ENCODE measurements at regions not wholly inside any gene's neighbourhood (a gene's known extent, or its start where the extent isn't known, plus 50 kb on each side); places are given as distances from the start of the nearest gene placed in this dataset.

DNA sequence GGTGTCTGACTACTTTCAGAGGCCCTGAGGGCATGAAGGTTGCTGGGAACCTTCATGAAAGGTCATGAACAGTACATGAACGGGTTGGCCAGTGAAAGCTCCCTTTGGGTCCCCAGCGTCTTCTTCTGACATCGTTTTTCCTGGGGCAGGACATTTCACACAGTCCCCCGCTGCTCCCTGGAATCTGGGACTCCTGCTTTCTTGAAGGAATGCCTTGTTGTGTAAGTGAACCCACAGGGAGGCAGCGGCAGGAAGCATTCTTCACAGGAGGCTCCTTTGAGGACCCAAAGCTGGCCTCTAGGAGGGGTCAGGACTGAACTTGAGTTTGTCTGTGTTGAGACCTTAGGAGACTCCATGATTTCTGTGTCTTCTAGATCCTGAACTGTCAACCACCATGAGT is 144.3 kb downstream of the KCNE4 start:
- no peak for FAIRE-seq
- DNase-seq (ENCODE audit: low read depth, low spot score): no peak

DNA sequence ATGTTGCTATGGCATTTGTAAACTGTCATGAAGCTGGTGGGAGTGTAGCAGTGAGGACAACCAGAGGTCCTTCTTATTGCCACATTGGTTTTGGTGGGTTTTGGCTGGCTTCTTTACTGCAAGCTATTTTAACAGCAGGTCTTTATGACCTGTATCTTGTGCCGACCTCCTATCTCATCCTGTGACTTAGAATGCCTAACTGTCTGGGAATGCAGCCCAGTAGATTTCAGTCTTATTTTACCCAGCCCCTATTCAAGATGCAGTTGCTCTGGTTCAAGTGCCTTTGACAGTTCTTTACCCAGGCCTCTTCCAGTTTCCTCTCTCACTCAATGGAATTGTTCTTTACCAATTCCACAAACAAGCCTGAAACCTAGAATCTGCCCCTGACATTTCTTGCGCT is 145.1 kb downstream of the KCNE4 start:
- dilution Hi-C loops (cut with MboI; ENCODE audit: extremely low pct_ligation_motif_present, low sequenced_read_pairs): no loop called here
- no peak for TF ChIP-seq EZH2 (IDR thresholded peaks at IDR 0.05; ENCODE audit: low read length)
- TF ChIP-seq, protein P1, sequence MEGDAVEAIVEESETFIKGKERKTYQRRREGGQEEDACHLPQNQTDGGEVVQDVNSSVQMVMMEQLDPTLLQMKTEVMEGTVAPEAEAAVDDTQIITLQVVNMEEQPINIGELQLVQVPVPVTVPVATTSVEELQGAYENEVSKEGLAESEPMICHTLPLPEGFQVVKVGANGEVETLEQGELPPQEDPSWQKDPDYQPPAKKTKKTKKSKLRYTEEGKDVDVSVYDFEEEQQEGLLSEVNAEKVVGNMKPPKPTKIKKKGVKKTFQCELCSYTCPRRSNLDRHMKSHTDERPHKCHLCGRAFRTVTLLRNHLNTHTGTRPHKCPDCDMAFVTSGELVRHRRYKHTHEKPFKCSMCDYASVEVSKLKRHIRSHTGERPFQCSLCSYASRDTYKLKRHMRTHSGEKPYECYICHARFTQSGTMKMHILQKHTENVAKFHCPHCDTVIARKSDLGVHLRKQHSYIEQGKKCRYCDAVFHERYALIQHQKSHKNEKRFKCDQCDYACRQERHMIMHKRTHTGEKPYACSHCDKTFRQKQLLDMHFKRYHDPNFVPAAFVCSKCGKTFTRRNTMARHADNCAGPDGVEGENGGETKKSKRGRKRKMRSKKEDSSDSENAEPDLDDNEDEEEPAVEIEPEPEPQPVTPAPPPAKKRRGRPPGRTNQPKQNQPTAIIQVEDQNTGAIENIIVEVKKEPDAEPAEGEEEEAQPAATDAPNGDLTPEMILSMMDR (optimal IDR thresholded peaks at IDR 0.05 in 1 of 3, IDR thresholded peaks at IDR 0.05 in 1 of 3, conservative IDR thresholded peaks at IDR 0.05 in 1 of 3; ENCODE audit: extremely low read depth in 1 of 3, insufficient read depth in 2 of 3, low read length in 3 of 3): no peak

More for the DNA sequence above, 144.3 kb downstream of the KCNE4 start:
- no peaks in the 10 kb centered on the region for H3K9me3 ChIP-seq (ENCODE audit: control insufficient read depth, low read depth, low read length)
- dilution Hi-C loops (cut with MboI; ENCODE audit: extremely low pct_ligation_motif_present, low sequenced_read_pairs): no loop called here
- no peaks in the 10 kb centered on the region for H3K27me3 ChIP-seq (ENCODE audit: control insufficient read depth, extremely low read depth, insufficient read depth, low read length)
- no peaks in the 10 kb centered on the region for H3K79me2 ChIP-seq (ENCODE audit: control insufficient read depth, insufficient read depth, low read length)
- H3K9ac ChIP-seq (ENCODE audit: control insufficient read depth, extremely low read depth, insufficient read depth, low read length): no peak overlapping the region
- H3K4me3 ChIP-seq (ENCODE audit: control insufficient read depth in 2 of 3, extremely low read depth in 1 of 3, insufficient read depth in 2 of 3, low read depth in 1 of 3, low read length in 3 of 3): no peak overlapping the region
- H3K36me3 ChIP-seq (ENCODE audit: control insufficient read depth in 2 of 2, extremely low read depth in 1 of 2, insufficient read depth in 2 of 2, low read length in 2 of 2): no peaks in the 10 kb centered on the region
- H3K4me1 ChIP-seq (ENCODE audit: control insufficient read depth, extremely low read depth, insufficient read depth, low read length): no peaks in the 10 kb centered on the region
- H4K20me1 ChIP-seq (ENCODE audit: control insufficient read depth, extremely low read depth, insufficient read depth, low read length): no peaks in the 10 kb centered on the region
- no peaks in the 10 kb centered on the region for H3K9me1 ChIP-seq (ENCODE audit: control insufficient read depth, extremely low read depth, insufficient read depth, low read length)
- TF ChIP-seq EZH2 (IDR thresholded peaks at IDR 0.05; ENCODE audit: low read length): no peak
- TF ChIP-seq, protein P1 (optimal IDR thresholded peaks at IDR 0.05 in 1 of 3, IDR thresholded peaks at IDR 0.05 in 1 of 3, conservative IDR thresholded peaks at IDR 0.05 in 1 of 3; ENCODE audit: extremely low read depth in 1 of 3, insufficient read depth in 2 of 3, low read length in 3 of 3): no peak
- no peak overlapping the region for H3K4me2 ChIP-seq (ENCODE audit: control insufficient read depth, extremely low read depth, insufficient read depth, low read depth, low read length)
- H2AFZ ChIP-seq (ENCODE audit: control insufficient read depth, low read length): no peak overlapping the region
- no peak overlapping the region for H3K27ac ChIP-seq (ENCODE audit: control insufficient read depth, insufficient read depth, low read length)

More for the DNA sequence above, 145.1 kb downstream of the KCNE4 start:
- Histone ChIP-seq H3K4me3 (ENCODE audit: control insufficient read depth in 2 of 3, extremely low read depth in 1 of 3, insufficient read depth in 2 of 3, low read depth in 1 of 3, low read length in 3 of 3) (no peak overlapping the region), H3K9me3 (ENCODE audit: control insufficient read depth, low read depth, low read length) (no peaks in the 10 kb centered on the region), H3K9ac (ENCODE audit: control insufficient read depth, extremely low read depth, insufficient read depth, low read length) (no peak overlapping the region), H3K36me3 (ENCODE audit: control insufficient read depth in 2 of 2, extremely low read depth in 1 of 2, insufficient read depth in 2 of 2, low read length in 2 of 2) (no peaks in the 10 kb centered on the region), H4K20me1 (ENCODE audit: control insufficient read depth, extremely low read depth, insufficient read depth, low read length) (no peaks in the 10 kb centered on the region), H3K27me3 (ENCODE audit: control insufficient read depth, extremely low read depth, insufficient read depth, low read length) (no peaks in the 10 kb centered on the region), H3K4me1 (ENCODE audit: control insufficient read depth, extremely low read depth, insufficient read depth, low read length) (no peaks in the 10 kb centered on the region), H2AFZ (ENCODE audit: control insufficient read depth, low read length) (no peak overlapping the region), H3K9me1 (ENCODE audit: control insufficient read depth, extremely low read depth, insufficient read depth, low read length) (no peaks in the 10 kb centered on the region), H3K27ac (ENCODE audit: control insufficient read depth, insufficient read depth, low read length) (no peak overlapping the region), H3K4me2 (ENCODE audit: control insufficient read depth, extremely low read depth, insufficient read depth, low read depth, low read length) (no peak overlapping the region), H3K79me2 (ENCODE audit: control insufficient read depth, insufficient read depth, low read length) (no peaks in the 10 kb centered on the region)
- FAIRE-seq: no peak
- DNase-seq (ENCODE audit: low read depth, low spot score): no peak

Measured in keratinocyte (primary cell).